H9 (cell line): ENCODE measurements at regions not wholly inside any gene's neighbourhood (a gene's known extent, or its start where the extent isn't known, plus 50 kb on each side); places are given as distances from the start of the nearest gene placed in this dataset.

Experiments used
- DNase-seq: peaks from one replicate; pipeline ENCODE4 v3.0.0-alpha.2; 2017
- H2AFZ ChIP-seq: one replicate; pipeline ENCODE4 v1.6.1; 2013; ENCODE audit warnings: mild to moderate bottlenecking, low read length, control low read depth, moderate library complexity
- H2AK5ac ChIP-seq: 2 replicates; pipeline ENCODE4 v1.6.1; 2013; ENCODE audit warnings: low read length, control low read depth, mixed read lengths; ENCODE audit not compliant: insufficient read length
- H2BK120ac ChIP-seq: one replicate; pipeline ENCODE4 v1.6.1; 2013; ENCODE audit warnings: low read depth, mild to moderate bottlenecking, low read length, control low read depth, inconsistent platforms; ENCODE audit not compliant: poor library complexity, severe bottlenecking
- H2BK12ac ChIP-seq: 2 replicates; pipeline ENCODE4 v1.6.1; 2013; ENCODE audit warnings: low read length, control low read depth, mixed read lengths, low read depth; ENCODE audit not compliant: insufficient read length
- H2BK15ac ChIP-seq: 2 replicates; pipeline ENCODE4 v1.6.1; 2013; ENCODE audit warnings: low read depth, low read length, control low read depth
- H2BK20ac ChIP-seq: one replicate; pipeline ENCODE4 v1.6.1; 2013; ENCODE audit warnings: low read depth, mild to moderate bottlenecking, low read length, control low read depth, inconsistent platforms; ENCODE audit not compliant: poor library complexity, severe bottlenecking
- H2BK5ac ChIP-seq: 2 replicates; pipeline ENCODE4 v1.6.1; 2013; ENCODE audit warnings: low read length, control low read depth, mixed read lengths; ENCODE audit not compliant: insufficient read length
- H3K14ac ChIP-seq: 2 replicates; pipeline ENCODE4 v1.6.1; 2013; ENCODE audit warnings: low read length, control low read depth; ENCODE audit not compliant: insufficient read depth
- H3K18ac ChIP-seq: 2 replicates; pipeline ENCODE4 v1.6.1; 2013; ENCODE audit warnings: low read depth, mild to moderate bottlenecking, mixed read lengths, low read length, control low read depth; ENCODE audit not compliant: insufficient read length
- H3K23ac ChIP-seq: 2 replicates; pipeline ENCODE4 v1.6.1; 2013; ENCODE audit warnings: low read length, control low read depth, mixed read lengths, low read depth; ENCODE audit not compliant: insufficient read length
- H3K23me2 ChIP-seq: 2 replicates; pipeline ENCODE4 v1.6.1; 2013; ENCODE audit warnings: low read depth, mild to moderate bottlenecking, mixed read lengths, low read length, control low read depth; ENCODE audit not compliant: insufficient read length, poor library complexity, severe bottlenecking
- H3K27ac ChIP-seq: 2 replicates; pipeline ENCODE4 v1.5.1; 2013; ENCODE audit warnings: low read length, control low read depth, mixed read lengths, low read depth; ENCODE audit not compliant: insufficient read length
- H3K27me3 ChIP-seq: 2 replicates; pipeline ENCODE4 v1.6.1; 2013; ENCODE audit warnings: low read length, control low read depth, inconsistent platforms; ENCODE audit not compliant: insufficient read depth
- H3K4ac ChIP-seq: 2 replicates; pipeline ENCODE4 v1.6.1; 2013; ENCODE audit warnings: low read depth, mild to moderate bottlenecking, control low read depth, inconsistent platforms, low read length, moderate library complexity
- H3K4me1 ChIP-seq: 2 replicates; pipeline ENCODE4 v1.6.1; 2013; ENCODE audit warnings: low read length, control low read depth, inconsistent platforms; ENCODE audit not compliant: insufficient read depth
- H3K4me2 ChIP-seq: 2 replicates; pipeline ENCODE4 v1.6.1; 2013; ENCODE audit warnings: low read length, control low read depth, mixed read lengths; ENCODE audit not compliant: insufficient read length, insufficient read depth
- H3K56ac ChIP-seq: 2 replicates; pipeline ENCODE4 v1.6.1; 2013; ENCODE audit warnings: low read depth, mild to moderate bottlenecking, mixed read lengths, low read length, control low read depth; ENCODE audit not compliant: insufficient read length
- H3K79me1 ChIP-seq: 2 replicates; pipeline ENCODE4 v1.6.1; 2013; ENCODE audit warnings: low read depth, mild to moderate bottlenecking, moderate library complexity, low read length, control low read depth, inconsistent platforms; ENCODE audit not compliant: insufficient read depth, poor library complexity, severe bottlenecking
- H3K79me2 ChIP-seq: 2 replicates; pipeline ENCODE4 v1.6.1; 2013; ENCODE audit warnings: low read length, control low read depth, inconsistent platforms; ENCODE audit not compliant: insufficient read depth
- H3K9ac ChIP-seq: 2 replicates; pipeline ENCODE4 v1.6.1; 2013; ENCODE audit warnings: low read length, control low read depth, mixed read lengths; ENCODE audit not compliant: insufficient read length; ENCODE audit errors: extremely low read depth
- H3K9me3 ChIP-seq: one replicate; pipeline ENCODE4 v1.6.1; 2013; ENCODE audit warnings: low read depth, low read length, inconsistent platforms; ENCODE audit not compliant: control insufficient read depth
- H3T11ph ChIP-seq: one replicate; pipeline ENCODE4 v1.6.1; 2013; ENCODE audit warnings: mild to moderate bottlenecking, low read length, control low read depth, inconsistent platforms
- H4K20me1 ChIP-seq: one replicate; pipeline ENCODE4 v1.6.1; 2013; ENCODE audit not compliant: control insufficient read depth, insufficient read length, insufficient read depth
- H4K5ac ChIP-seq: 2 replicates; pipeline ENCODE4 v1.6.1; 2013; ENCODE audit warnings: low read depth, mild to moderate bottlenecking, mixed read lengths, low read length, control low read depth; ENCODE audit not compliant: insufficient read length
- H4K8ac ChIP-seq: replicated peaks from 2 replicates; pipeline ENCODE4 v1.6.1; 2013; ENCODE audit warnings: low read length, control low read depth, mixed read lengths, low read depth; ENCODE audit not compliant: insufficient read length
- H4K91ac ChIP-seq: 2 replicates; pipeline ENCODE4 v1.6.1; 2013; ENCODE audit warnings: low read depth, mild to moderate bottlenecking, moderate library complexity, mixed read lengths, low read length, control low read depth; ENCODE audit not compliant: insufficient read length
- H3K27ac Mint-ChIP-seq, 3 experiments: 2 replicates in 2 of 3; 3 replicates in 1 of 3; pipeline ENCODE4 v1.8.0; 2020 to 2021; ENCODE audit warnings: mixed read lengths in 3 of 3, mild to moderate bottlenecking in 1 of 3, moderate library complexity in 1 of 3
- H3K27me3 Mint-ChIP-seq: 2 replicates; pipeline ENCODE4 v1.8.0; 2021; ENCODE audit warnings: low read depth, mild to moderate bottlenecking, moderate library complexity, mixed read lengths
- H3K36me3 Mint-ChIP-seq, 3 experiments: 2 replicates in 2 of 3; 3 replicates in 1 of 3; pipeline ENCODE4 v1.8.0; 2020 to 2021; ENCODE audit warnings: low read depth in 3 of 3, mixed read lengths in 3 of 3; ENCODE audit not compliant: insufficient read depth in 1 of 3
- H3K4me1 Mint-ChIP-seq, 2 experiments: 2 replicates each; pipeline ENCODE4 v1.8.0; 2020; ENCODE audit warnings: mixed read lengths in 2 of 2
- H3K4me3 Mint-ChIP-seq, 2 experiments: 2 replicates in 1 of 2; 3 replicates in 1 of 2; pipeline ENCODE4 v1.8.0; 2020 to 2021; ENCODE audit warnings: mild to moderate bottlenecking in 2 of 2, mixed read lengths in 2 of 2, moderate library complexity in 1 of 2
- H3K9me3 Mint-ChIP-seq, 2 experiments: 2 replicates in 1 of 2; 3 replicates in 1 of 2; pipeline ENCODE4 v1.8.0; 2020; ENCODE audit warnings: mild to moderate bottlenecking in 2 of 2, mixed read lengths in 2 of 2, moderate library complexity in 1 of 2
- WGBS: extraction: QIAGEN DNeasy Blood & Tissue Kit; methylation state at CpG from one replicate; pipeline ENCODE4 v1.1.7; 2013; ENCODE audit warnings: missing lambda C conversion rate, low lambda C conversion rate, mixed read lengths; ENCODE audit not compliant: insufficient read length; ENCODE audit errors: extremely low coverage; 5-methylcytosine and 5-hydroxymethylcytosine counted together
- TF ChIP-seq, protein P1 (sequence below): fragments of 200-600 bp; sonication (generic); conservative IDR thresholded peaks from 3 replicates; pipeline ENCODE4 v1.8.0; 2021; ENCODE audit warnings: antibody characterized with exemption, mild to moderate bottlenecking

GRCh38 chr16:59188029-59188428, 453.9 kb upstream of the GOT2 start:
- Histone ChIP-seq H3K79me2 (no peaks in the 10 kb centered on the region), H3T11ph (no peak overlapping the region), H3K4me1 (no peaks in the 10 kb centered on the region), H4K20me1 (no peaks in the 10 kb centered on the region), H3K23me2 (no peaks in the 10 kb centered on the region), H3K9ac (no peak overlapping the region), H2BK120ac (no peak overlapping the region), H2BK15ac (no peak overlapping the region), H3K9me3 (no peaks in the 10 kb centered on the region), H3K14ac (no peak overlapping the region), H2AFZ (no peak overlapping the region), H3K23ac (no peak overlapping the region), H3K79me1 (no peaks in the 10 kb centered on the region), H2BK20ac (no peak overlapping the region), H3K4ac (no peak overlapping the region), H2AK5ac (no peak overlapping the region), H3K18ac (no peak overlapping the region), H4K8ac (no peak overlapping the region), H3K27ac (no peak overlapping the region), H3K4me2 (no peak overlapping the region), H3K27me3 (no peaks in the 10 kb centered on the region), H3K56ac (no peak overlapping the region), H4K5ac (no peak overlapping the region), H2BK12ac (no peak overlapping the region), H2BK5ac (no peak overlapping the region), H4K91ac (no peak overlapping the region)
- DNase-seq: no peak
- Mint-ChIP-seq H3K36me3 (peaks cover 0 to 4% (median 0%) of the 10 kb centered on the region in 3 experiments; a peak in 2 of 7 replicates), H3K4me3 (no peak overlapping the region), H3K9me3 (peaks cover 0 to 9% of the 10 kb centered on the region in 2 experiments; a peak in 2 of 5 replicates), H3K27me3 (no peaks in the 10 kb centered on the region), H3K27ac (no peak overlapping the region), H3K4me1 (peaks cover 5 to 6% of the 10 kb centered on the region in 2 experiments; a peak in 3 of 4 replicates)
- no CpG with 5 or more reads among the region's 3 CpGs for WGBS
- TF ChIP-seq, protein P1, sequence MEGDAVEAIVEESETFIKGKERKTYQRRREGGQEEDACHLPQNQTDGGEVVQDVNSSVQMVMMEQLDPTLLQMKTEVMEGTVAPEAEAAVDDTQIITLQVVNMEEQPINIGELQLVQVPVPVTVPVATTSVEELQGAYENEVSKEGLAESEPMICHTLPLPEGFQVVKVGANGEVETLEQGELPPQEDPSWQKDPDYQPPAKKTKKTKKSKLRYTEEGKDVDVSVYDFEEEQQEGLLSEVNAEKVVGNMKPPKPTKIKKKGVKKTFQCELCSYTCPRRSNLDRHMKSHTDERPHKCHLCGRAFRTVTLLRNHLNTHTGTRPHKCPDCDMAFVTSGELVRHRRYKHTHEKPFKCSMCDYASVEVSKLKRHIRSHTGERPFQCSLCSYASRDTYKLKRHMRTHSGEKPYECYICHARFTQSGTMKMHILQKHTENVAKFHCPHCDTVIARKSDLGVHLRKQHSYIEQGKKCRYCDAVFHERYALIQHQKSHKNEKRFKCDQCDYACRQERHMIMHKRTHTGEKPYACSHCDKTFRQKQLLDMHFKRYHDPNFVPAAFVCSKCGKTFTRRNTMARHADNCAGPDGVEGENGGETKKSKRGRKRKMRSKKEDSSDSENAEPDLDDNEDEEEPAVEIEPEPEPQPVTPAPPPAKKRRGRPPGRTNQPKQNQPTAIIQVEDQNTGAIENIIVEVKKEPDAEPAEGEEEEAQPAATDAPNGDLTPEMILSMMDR: no peak
